Stimulated activated CD8-positive, alpha-beta memory T cell treated with anti-CD3 and anti-CD28 coated beads, Interleukin-4, amount 100 ng/mL, for 24 hours (primary cell): ENCODE measurements at regions not wholly inside any gene's neighbourhood (a gene's known extent, or its start where the extent isn't known, plus 50 kb on each side); places are given as distances from the start of the nearest gene placed in this dataset.
"Not testable (repeated sequence)": the region's sequence is repeated elsewhere in the genome, so short reads cannot be mapped to it uniquely, and the experiment has no call there.

Experiments used
- DNase-seq: peaks from one replicate; pipeline ENCODE4 v3.0.0-alpha.2; 2020; ENCODE audit warnings: low read depth

DNA sequence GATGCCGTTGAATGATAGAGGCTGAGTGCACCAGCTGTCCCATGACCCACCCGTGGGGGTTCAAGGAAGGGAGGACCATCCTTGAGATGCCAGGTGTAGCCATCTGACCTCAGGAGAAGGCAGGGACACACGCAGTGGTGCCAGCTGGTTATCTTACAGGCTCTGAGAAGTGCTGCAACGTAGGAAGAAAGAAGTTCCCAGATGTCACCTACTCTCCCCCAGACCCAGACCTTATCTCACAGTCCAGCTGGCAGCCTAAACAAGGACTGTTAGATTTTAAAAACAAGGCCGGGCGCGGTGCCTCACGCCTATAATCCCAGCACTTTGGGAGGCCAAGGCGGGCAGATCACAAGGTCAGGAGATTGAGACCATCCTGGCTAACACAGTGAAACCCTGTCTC lies 1307.6 kb downstream of the TBC1D22A start:
- DNase-seq, result no peak

GRCh38 chr22:48069256-48069655 lies 1306.8 kb downstream of the TBC1D22A start:
- DNase-seq, result no peak

DNA sequence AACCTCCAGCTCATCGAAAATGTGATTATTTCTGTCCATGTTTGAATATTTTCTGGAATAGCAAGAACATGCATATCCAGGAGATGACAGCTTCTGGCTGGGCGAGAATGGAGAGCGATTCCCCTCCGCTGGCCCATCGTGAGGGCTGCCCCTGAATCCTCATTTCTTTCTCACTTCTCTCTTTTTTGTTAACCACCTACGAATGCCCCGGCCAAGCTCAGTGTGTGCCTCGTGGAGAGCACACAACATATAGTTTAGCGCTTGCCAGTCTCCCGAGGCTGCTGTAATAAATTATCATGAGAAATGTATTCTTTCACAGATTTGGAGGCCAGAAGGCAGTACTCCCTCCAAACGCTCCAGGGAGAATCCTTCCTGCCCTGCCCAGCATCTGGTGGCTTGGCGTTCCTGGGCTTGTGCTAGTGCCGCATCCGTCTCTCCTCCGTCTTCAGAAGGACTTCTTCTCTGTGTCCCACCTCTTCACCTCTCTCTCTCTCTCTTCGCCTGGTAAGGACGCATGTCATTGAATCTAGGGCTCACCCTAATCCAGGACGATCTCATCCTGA lies 1306.0 kb downstream of the TBC1D22A start:
- DNase-seq, result no peak

DNA sequence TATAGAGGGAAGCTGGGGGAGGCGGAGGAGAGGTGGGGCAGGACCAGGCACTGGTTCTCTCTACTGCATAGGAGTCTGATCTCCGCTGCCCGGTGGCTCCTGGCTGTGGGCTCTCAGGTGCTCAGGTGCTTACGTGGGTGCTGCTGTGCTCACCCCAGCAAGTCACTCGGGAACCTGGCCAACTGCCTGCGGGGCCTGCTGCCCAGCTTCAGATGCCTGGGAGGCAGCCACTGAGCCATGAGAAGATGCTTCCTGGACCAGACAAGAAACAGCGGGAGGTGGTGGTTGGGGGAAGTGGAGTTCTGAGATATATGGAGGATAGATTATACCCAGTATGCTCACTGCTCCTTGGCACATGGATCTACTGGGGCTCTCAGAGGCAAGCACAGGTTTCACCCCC lies 1303.4 kb downstream of the TBC1D22A start:
- no peak for DNase-seq

- DNase-seq, result no peak
Observed at GRCh38 chr22:48061726-48062125, 1299.3 kb downstream of the TBC1D22A start.

DNA sequence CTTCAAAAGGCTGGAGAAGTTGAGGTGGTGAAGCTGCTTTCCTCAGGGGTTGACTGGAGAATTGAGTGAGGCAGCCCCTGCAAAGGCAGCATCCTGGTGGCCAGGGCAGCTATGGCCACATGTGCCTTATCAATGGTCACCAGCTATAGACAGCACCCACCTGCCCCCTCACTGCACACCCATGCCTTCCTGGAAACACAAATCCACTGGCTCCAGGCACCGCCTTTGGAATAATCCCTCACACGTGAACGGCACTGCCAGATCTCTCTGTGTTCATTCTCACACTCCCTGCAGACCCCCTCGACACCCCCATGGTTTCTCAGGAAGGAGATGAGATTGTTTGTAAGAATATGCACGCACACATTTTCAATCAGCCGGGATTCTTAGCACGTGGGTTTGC lies 1297.8 kb downstream of the TBC1D22A start:
- DNase-seq, result no peak

DNA sequence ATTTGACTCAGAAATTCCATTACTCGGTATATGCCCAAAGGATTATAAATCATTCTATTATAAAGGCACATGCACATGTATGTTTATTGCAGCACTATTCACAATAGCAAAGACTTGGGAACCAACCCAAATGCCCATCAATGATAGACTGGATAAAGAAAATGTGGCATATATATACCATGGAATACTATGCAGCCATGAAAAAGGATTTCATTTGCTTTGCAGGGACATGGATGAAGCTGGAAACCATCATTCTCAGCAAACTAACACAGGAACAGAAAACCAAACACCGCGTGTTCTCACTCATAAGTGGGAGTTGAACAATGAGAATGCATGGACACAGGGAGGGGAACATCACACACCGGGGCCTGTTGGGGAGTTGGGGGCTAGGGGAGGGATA lies 1297.1 kb downstream of the TBC1D22A start:
- DNase-seq, result not testable (repeated sequence)

DNA sequence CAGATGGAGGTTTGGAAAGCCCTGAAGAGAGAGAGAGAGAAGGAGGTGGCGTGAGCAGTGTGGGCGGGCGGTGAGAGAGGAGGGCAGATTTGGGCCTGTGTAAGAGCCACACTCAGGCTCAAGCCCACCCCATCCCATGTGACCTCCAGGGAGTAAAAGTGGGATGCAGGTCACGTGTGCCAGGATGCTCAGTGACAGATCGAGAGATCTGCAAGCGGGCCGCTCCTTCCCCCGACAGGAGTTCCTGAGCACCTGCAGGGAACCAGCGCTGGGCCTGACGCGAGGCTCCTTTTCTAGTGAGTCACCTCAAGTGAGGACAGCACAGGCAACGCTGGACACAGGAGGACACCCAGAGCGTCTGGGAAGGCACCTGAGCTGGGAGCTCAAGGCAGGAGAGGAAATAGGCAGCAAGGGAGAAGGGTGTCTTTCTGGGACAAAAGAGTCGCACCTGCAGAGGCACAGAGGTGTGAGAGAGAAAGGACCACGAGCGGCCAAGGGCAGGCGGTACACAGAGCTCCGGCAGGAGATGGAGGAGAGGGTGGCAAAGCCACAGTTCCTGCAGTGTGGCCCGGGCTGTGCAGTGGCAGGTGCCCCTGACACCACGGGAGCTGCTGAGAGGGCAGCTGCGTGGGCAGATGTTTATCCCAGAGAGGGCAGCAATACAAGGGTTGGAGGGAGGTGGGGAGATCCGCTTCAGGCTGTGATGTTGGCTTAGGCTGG lies 1294.8 kb downstream of the TBC1D22A start:
- DNase-seq, result no peak

GRCh38 chr22:48055827-48056226 lies 1293.4 kb downstream of the TBC1D22A start:
- no peak for DNase-seq

GRCh38 chr22:48055185-48055584 lies 1292.7 kb downstream of the TBC1D22A start:
- no peak for DNase-seq

- no peak for DNase-seq
Observed at GRCh38 chr22:48054596-48054995, 1292.1 kb downstream of the TBC1D22A start.

DNA sequence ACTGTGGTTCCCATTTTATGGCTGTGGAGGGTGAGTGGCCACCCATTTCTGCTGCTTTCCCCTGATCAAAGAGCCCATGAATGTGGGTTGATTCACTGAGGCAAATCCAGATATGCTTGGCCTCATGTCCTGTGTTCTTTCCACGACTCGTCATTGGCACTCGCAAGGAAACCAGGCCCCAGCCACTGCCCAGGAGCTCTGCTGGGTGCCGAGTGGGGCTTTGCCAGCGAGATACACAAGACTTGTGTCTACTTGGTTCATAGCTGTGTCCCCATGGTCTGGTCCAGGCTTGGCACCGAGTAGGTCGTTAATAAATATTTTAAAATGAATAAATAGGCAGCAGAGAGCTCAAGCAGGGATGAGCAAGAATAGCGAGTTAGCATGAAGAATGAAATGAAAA lies 1291.5 kb downstream of the TBC1D22A start:
- DNase-seq, result no peak

GRCh38 chr22:48053486-48053885 lies 1291.0 kb downstream of the TBC1D22A start:
- DNase-seq, result no peak

DNA sequence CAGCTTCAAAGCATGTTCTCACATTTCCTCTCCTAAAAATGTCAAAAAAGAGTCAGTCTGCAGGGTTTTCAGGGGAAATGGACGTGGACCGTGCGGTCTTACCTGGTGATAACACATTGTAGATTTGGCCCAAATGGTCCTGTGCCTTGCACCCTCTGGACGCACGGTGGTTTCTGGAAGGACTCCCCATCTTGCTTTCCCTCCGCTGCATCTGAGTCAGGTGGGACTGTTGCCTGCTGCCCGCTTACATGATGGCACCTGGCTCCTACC lies 1290.1 kb downstream of the TBC1D22A start:
- no peak for DNase-seq

DNA sequence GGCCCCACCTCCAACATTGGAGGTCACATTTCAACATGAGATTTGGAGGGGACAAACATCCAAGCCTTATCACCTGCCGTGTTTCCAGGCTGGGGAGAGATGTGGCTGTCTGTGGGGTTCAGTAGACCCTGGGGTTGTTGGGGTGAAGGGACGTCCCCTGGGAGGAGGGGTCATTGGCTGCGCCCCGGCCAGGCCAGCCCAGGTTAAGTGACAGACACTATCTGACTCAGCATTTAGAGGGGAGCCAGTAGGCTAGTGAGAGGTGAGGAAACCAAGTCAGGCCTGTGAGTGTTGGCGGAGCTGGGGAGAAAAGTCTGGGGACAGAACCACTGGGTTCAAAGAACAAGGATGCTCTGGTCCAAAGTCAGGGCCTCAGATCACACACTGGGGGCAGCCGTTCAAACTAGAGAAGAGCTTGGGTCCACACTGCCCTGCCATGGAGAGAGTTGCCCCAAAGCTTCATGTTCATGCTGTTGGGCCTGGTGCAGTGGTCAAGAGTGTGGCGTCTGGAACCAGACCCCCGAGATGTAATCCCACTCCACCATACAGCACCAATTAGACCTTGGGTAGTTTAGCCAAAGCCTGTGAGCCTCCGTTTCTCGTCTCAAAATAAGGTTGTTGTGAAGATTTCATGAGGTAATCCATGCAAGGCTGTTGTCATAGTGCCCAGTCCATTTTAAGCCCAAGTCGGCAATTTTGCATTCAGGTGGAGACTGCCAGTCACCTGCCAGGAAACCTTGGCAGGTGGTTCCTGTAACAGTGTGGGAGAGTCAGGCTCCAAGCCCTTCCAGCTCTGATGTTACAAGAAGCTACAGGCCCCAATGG lies 1289.6 kb downstream of the TBC1D22A start:
- DNase-seq, result no peak

DNA sequence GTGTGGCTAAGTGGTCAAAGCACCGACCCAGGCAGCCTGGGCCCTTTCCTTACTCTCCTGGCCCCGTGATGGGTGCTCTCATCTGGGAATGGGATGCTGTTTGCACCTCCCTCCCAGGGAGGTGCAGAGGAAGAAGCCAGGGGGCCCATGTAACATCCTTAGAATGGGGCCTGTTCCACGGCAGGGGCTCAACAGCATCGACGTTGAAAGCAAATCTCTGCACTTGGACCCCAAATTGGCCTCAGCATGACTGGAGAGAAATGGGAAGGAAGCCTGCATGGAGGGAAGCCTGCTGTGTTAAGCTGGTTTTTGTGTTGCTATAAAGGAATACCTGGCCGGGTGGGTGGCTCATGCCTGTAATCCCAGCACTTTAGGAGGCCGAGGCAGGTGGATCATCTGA lies 1288.4 kb downstream of the TBC1D22A start:
- DNase-seq, result no peak

DNA sequence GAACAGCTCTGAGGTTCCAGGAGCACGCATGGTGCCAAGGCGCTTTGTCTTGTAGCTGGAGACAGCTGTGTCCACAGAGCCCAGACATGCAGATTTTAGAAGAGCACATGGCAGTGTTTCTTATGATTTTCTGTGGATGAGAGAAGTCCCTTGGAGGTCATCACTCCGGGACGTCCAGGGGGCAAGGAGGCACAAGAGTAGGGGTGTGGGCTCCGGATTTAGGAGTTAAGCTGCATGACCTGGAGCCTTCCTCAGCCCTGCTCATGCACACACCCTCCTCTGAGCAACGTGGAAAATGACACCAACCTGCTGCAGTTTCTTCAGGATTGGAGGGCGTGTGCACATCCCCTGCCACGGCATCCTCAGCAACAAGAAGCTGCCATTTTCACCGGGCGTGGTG lies 1286.7 kb downstream of the TBC1D22A start:
- DNase-seq, result no peak

GRCh38 chr22:48047722-48048500 lies 1285.5 kb downstream of the TBC1D22A start:
- DNase-seq, result no peak

- DNase-seq, result no peak
Observed at GRCh38 chr22:48045369-48045768, 1282.9 kb downstream of the TBC1D22A start.

GRCh38 chr22:48044487-48045060 lies 1282.1 kb downstream of the TBC1D22A start:
- DNase-seq, result no peak

DNA sequence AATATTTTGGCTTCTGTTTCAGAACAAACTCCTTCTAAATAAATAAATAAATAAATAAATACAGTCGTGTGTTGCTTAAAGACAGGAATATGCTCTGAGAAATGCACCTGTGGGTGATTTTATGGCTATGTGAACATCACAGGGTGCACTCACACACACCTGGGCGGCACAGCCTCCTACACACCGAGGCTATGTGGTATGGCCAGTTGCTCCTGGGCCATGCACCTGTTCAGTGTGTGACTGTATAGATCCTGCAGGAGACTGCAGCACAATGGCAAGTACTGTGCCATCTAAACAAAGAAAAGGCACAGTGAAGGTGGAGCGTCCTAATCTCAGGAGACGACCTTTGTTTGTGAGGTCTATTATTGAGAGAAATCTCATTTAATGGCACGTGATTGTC lies 1281.1 kb downstream of the TBC1D22A start:
- DNase-seq, result no peak

- DNase-seq, result no peak
Observed at GRCh38 chr22:48042621-48043395, 1280.4 kb downstream of the TBC1D22A start.
